ENCODE measurements at regions not wholly inside any gene's neighbourhood (a gene's known extent, or its start where the extent isn't known, plus 50 kb on each side); places are given as distances from the start of the nearest gene placed in this dataset.

DNA sequence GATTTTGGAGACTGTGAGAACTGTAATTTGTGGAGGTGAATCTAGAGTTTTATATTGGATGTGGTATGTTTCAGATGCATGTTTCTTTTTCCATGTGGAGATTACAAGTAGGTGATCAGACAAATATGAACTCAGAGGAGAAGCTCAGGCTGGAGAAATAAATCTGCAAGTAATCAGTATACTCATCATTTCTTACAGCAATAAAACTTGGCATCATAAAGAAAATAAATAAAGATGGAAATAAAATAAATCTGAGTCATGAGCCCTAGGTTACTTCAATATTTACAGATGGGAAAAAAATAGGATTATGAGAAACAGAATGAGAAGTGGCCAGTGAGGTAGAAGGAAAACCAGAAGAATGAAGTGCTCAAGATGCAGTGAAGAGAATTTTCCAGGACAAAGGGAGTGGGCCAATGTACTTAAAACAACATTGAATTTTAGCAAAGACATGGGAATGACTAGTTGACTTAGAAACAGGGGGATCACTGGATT, 453.8 kb downstream of the DSC3 start:
- DNase-seq (ENCODE audit: extremely low read depth, insufficient read length) = no peak
- Histone ChIP-seq H3K36me3 (ENCODE audit: control insufficient read depth, insufficient read depth, low read length) (no peaks in the 10 kb centered on the region), H3K4me3 (replicated peaks; ENCODE audit: low read depth, low read length) (no peak overlapping the region), H3K27me3 (replicated peaks; ENCODE audit: control insufficient read depth, insufficient read depth, low read length) (no peaks in the 10 kb centered on the region)
- TF ChIP-seq, protein P1, sequence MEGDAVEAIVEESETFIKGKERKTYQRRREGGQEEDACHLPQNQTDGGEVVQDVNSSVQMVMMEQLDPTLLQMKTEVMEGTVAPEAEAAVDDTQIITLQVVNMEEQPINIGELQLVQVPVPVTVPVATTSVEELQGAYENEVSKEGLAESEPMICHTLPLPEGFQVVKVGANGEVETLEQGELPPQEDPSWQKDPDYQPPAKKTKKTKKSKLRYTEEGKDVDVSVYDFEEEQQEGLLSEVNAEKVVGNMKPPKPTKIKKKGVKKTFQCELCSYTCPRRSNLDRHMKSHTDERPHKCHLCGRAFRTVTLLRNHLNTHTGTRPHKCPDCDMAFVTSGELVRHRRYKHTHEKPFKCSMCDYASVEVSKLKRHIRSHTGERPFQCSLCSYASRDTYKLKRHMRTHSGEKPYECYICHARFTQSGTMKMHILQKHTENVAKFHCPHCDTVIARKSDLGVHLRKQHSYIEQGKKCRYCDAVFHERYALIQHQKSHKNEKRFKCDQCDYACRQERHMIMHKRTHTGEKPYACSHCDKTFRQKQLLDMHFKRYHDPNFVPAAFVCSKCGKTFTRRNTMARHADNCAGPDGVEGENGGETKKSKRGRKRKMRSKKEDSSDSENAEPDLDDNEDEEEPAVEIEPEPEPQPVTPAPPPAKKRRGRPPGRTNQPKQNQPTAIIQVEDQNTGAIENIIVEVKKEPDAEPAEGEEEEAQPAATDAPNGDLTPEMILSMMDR (IDR thresholded peaks at IDR 0.05; ENCODE audit: insufficient read depth, low read length, poor library complexity, severe bottlenecking) = no peak

DNA sequence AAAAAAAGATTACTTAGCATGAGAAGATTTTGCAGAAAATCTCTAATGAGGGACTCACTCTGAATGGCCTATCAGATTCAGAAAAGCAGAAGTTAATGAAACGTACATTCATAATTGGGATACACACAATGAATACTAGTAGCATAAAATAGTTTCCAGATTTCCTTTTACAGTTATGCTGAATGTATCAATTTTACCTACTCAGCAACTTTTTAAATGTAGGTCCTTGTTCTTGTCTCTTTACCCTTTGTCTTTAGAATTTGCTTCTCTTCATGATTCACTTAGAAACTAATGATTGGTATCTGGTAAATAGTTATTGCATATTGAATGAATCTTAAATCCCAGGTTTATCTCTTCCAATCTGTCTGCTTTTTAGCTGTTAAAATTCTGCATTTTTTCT, 458.8 kb downstream of the DSC3 start:
- TF ChIP-seq, protein P1 (IDR thresholded peaks at IDR 0.05; ENCODE audit: insufficient read depth, low read length, poor library complexity, severe bottlenecking) = no peak
- Histone ChIP-seq H3K4me3 (replicated peaks; ENCODE audit: low read depth, low read length) (no peak overlapping the region), H3K36me3 (ENCODE audit: control insufficient read depth, insufficient read depth, low read length) (no peaks in the 10 kb centered on the region), H3K27me3 (replicated peaks; ENCODE audit: control insufficient read depth, insufficient read depth, low read length) (no peaks in the 10 kb centered on the region)
- DNase-seq (ENCODE audit: extremely low read depth, insufficient read length) = no peak

DNA sequence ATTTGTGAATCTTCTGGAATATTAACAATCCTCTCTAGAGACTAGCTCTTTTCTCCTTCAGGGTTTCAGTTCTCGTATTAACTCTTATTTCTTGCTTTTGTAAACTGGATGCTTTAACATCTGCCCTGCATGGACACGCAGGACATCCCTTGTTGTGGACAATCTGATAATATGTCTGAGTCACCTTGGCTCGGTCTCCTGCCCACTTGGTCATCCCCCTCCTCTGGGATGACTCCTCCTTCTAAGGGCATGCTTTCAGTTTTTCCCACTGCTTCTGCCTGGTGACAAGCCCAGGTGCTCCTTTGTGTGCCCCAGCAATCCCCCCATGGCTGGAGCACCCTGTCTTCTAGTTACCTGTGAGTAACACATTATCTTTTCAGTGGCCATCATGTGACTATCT, 460.5 kb downstream of the DSC3 start:
- Histone ChIP-seq H3K36me3 (ENCODE audit: control insufficient read depth, insufficient read depth, low read length) (no peaks in the 10 kb centered on the region), H3K27me3 (replicated peaks; ENCODE audit: control insufficient read depth, insufficient read depth, low read length) (no peaks in the 10 kb centered on the region), H3K4me3 (replicated peaks; ENCODE audit: low read depth, low read length) (no peak overlapping the region)
- TF ChIP-seq, protein P1 (IDR thresholded peaks at IDR 0.05; ENCODE audit: insufficient read depth, low read length, poor library complexity, severe bottlenecking) = no peak
- DNase-seq (ENCODE audit: extremely low read depth, insufficient read length) = no peak

DNA sequence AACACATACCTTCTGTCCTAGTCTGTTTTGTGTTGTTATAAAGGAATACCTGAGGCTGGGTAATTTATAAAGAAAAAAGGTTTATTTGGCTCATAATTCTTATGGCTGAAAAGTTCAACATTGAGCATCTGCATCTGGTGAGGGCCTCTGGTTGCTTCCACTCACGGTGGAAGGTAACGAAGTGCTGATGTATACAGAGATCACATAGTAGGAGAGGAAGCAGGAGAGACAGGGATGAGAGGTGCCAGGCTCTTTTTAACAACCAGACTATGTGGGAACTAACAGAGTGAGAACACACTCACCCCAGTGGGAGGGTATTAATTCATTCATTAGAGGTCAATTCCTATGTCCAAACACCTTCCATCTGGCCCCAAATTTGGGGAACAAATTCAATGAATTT, 463.8 kb downstream of the DSC3 start:
- no peaks in the 10 kb centered on the region for H3K27me3 ChIP-seq (replicated peaks; ENCODE audit: control insufficient read depth, insufficient read depth, low read length)
- TF ChIP-seq, protein P1 (IDR thresholded peaks at IDR 0.05; ENCODE audit: insufficient read depth, low read length, poor library complexity, severe bottlenecking) = no peak
- DNase-seq (ENCODE audit: extremely low read depth, insufficient read length) = no peak
- no peaks in the 10 kb centered on the region for H3K36me3 ChIP-seq (ENCODE audit: control insufficient read depth, insufficient read depth, low read length)
- H3K4me3 ChIP-seq (replicated peaks; ENCODE audit: low read depth, low read length) = no peak overlapping the region

DNA sequence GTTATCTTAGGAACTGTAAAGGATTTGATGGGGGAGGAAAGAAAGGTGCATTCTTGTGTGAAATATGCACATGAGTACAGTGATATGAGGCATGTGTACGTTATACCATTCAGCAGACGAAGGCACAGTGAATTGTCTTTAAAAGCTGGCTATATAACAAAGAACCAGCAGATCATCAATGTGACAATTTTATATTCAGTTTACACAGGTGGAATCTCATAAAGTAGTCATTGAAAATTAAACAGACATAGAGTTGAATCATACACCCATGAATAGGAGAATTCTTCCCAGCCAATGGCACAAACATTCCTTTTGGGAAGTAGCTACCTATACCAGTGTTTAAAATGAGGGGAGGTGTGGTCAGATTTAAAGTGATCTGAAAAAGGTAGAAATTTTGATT, 470.3 kb downstream of the DSC3 start:
- Histone ChIP-seq H3K27me3 (replicated peaks; ENCODE audit: control insufficient read depth, insufficient read depth, low read length) (no peaks in the 10 kb centered on the region), H3K36me3 (ENCODE audit: control insufficient read depth, insufficient read depth, low read length) (no peaks in the 10 kb centered on the region), H3K4me3 (replicated peaks; ENCODE audit: low read depth, low read length) (no peak overlapping the region)
- no peak for DNase-seq (ENCODE audit: extremely low read depth, insufficient read length)
- TF ChIP-seq, protein P1 (IDR thresholded peaks at IDR 0.05; ENCODE audit: insufficient read depth, low read length, poor library complexity, severe bottlenecking) = no peak

DNA sequence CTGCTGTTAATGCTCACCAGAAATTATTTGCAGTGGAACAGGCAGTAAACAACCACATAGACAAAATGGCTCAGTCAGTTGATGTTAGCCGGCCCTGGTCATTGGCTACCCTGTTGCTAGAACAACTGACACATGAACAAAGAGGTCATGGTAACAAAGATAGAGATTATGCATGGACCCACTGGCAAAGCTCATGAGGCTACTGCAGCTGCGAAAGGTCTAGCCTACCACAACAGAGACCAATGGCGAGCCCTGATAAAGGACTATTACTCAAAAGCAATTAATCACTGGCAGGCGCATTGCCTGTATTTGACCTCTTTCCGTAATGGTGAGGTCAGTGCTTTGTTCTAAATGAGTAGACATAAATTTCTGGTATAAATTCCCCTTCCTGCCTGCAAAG, 474.2 kb downstream of the DSC3 start:
- DNase-seq (ENCODE audit: extremely low read depth, insufficient read length) = no peak
- no peaks in the 10 kb centered on the region for H3K36me3 ChIP-seq (ENCODE audit: control insufficient read depth, insufficient read depth, low read length)
- no peaks in the 10 kb centered on the region for H3K27me3 ChIP-seq (replicated peaks; ENCODE audit: control insufficient read depth, insufficient read depth, low read length)
- H3K4me3 ChIP-seq (replicated peaks; ENCODE audit: low read depth, low read length) = no peak overlapping the region
- TF ChIP-seq, protein P1 (IDR thresholded peaks at IDR 0.05; ENCODE audit: insufficient read depth, low read length, poor library complexity, severe bottlenecking) = no peak
